HG03135 (cell line): ENCODE measurements at regions not wholly inside any gene's neighbourhood (a gene's known extent, or its start where the extent isn't known, plus 50 kb on each side); places are given as distances from the start of the nearest gene placed in this dataset.

Experiments
- ATAC-seq: cut with Tn5 transposase; IDR thresholded peaks from one replicate; pipeline ENCODE4 v1.9.1; 2021; ENCODE audit warnings: mild to moderate bottlenecking, moderate library complexity; ENCODE audit not compliant: unreplicated experiment

DNA sequence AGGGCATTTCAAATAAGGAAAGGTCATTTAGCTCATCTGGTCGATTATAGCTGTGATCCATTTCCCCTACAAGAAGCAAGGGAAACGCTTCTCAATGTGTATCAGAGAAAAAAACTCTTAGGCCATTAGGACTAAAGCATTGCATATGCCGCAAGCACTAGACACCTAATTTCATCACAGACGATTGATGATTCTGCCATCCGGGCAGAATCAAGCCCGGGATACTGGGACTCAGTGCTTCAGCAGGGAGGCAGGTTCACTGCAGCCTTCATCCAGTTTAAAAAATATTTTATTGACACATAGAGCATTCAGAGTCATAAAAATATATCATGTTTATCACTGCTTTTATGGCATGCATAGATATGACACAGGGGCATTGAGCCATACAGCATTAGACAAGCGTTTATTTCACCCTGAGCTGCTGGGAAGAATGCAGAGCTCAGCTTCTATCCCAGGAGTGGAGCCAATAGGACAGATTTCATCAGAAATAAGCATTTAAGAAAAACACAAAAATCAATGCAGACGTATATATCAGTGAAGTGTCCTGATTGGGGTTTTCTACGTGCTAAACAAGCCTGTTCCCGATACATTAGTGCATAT is 806.9 kb downstream of the GALC start:
- no peak for ATAC-seq

- no peak for ATAC-seq
These were observed 808.8 kb downstream of the GALC start for GRCh38 chr14:87184180-87184579.

- ATAC-seq = no peak
These were observed 811.7 kb downstream of the GALC start for GRCh38 chr14:87181288-87181687.

DNA sequence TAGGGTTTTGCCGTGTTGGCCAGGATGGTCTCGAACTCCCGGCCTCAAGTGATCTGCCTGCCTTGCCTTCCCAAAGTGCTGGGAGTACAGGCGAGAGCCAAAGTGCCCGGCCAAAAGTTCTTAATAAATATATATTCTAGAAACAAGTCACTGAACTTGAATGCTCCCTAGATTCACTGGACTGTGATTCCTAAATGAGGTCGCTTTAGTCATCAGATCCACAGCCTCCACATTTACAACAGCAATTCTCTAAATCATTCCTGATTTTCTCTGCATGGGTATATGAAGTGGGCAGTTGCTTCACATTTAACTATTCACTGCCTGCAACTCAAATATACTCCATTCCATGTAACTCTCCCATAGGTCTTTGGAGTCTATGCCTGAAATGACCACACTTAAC is 813.0 kb downstream of the GALC start:
- no peak for ATAC-seq

DNA sequence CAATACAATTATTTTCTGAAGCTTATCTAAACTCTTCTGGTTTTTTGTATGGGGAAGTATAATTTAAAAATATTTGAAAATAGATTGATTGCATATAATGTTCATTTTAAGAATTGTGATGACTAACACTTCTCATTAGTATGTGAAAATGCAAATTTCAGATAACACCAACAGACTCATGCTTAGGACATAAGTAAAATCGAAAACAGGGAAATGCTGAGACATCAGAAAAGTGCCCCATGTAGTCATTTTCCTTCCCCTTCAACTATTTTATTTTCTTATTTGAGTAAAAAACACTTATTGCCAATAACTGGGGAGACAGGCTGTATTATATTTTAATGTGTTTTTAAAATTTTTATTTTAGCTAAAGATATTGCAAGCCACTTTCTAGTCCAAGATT is 814.7 kb downstream of the GALC start:
- ATAC-seq = no peak

GRCh38 chr14:87175175-87175574 is 817.8 kb downstream of the GALC start:
- no peak for ATAC-seq

DNA sequence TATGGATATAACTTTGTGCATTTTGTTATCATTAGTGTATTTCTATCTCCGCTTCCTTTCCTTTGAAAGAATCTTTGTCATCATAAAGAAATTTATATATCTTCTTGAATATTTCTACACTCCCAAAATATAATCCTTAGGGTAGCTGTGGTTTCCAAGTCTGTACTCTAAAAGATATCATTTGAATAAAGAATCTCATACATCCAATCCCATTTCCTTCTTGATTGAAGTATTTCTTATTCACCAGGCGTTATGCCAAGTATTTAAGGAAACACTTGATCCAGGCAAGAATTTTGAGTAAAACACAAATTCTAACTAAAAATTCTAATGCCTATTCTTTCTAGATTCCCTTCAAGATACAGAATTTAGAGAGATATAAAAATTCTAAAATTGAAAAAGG is 821.8 kb downstream of the GALC start:
- ATAC-seq = no peak

DNA sequence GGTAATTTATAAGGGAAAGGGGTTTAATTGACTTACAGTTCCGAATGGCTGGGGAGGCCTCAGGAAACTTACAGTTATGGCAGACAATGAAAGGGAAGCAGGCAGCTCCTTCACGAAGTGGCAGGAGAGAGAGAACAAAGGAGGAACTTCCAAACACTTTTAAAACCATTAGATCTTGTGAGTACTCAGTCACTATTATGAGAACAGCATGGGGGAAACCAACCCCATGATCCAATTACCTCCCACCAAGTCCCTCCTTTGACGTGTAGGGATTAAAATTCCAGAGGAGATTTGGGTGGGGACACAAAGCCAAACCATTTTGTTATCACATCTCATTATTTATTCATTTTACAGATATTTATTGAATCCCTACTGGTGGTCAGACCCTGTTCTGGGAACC is 822.8 kb downstream of the GALC start:
- ATAC-seq = no peak

- ATAC-seq = no peak
These were observed 823.6 kb downstream of the GALC start for GRCh38 chr14:87169362-87169761.

DNA sequence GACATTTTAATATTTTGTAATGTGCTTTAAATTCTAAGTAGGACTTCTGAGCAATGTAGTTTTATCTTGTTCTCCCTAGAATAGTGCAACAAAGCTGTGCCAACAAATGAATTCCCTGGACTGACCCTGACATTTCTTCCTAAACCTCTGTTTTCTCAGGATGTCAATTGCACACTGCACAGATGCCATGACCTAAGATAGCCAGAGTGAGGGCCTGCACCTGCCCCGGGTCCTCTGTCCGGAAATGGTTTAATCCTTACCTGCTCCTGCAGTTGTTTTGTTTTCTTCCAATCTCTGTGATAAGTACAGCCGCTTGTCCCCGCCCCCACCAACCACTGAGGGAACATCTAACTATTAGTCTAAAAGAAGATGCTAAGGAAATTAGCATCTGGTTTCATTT is 831.5 kb downstream of the GALC start:
- ATAC-seq = no peak

DNA sequence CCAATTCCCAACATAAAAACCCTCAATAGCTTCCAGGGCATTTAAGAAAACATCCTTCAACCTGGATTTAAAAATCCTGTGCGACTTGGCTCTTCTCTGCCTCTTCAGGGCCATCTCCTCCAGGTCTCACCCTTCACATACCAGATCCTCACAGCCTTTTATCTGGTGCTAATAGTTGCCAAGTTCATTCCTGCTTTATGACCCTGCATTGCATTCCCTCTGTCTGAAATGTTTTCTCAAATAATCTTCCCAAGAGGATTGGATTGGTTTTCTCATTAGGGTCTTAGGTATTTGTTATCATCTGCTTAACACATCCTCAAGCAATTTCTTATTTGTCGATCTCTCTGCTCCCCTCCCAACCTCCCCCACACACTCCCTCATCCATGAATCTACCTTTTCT is 832.0 kb downstream of the GALC start:
- no peak for ATAC-seq

DNA sequence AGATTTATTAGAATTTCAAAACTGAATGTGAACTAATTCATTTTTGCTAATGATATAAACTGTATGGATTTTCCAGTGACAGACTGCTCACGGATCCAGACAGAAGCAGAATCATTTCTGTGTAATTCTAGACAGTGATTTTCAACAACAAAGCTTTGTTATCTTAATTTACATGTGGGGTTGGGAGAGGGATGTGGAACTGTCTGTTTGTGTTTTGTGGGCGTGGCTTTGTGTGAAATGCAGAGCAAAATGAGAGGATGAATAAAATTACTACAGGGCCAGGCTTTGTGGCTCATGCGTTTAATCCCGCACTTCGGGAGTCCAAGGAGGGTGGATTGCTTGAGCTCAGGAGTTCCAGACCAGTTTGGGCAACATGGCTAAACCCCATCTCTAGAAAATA is 834.7 kb downstream of the GALC start:
- ATAC-seq = no peak

DNA sequence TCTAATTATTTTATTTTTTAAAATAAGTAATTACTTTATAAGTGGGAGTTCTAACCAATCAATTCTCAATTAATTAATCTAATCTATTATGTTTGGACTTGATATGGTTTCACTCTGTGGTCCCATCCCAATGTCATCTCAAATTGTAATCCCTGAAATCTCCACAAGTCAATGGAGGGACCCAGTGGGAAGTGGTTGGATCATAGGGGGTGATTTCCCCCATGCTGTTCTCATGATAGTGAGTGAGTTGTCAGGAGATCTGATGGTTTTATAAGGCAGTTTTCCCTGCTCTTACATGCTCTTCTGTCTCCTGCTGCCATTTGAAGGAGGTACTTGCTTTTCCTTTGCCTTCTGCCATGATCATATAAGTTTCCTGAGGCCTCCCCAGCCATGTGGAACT is 836.1 kb downstream of the GALC start:
- ATAC-seq = no peak

GRCh38 chr14:87155856-87156488 is 837.0 kb downstream of the GALC start:
- ATAC-seq = no peak

DNA sequence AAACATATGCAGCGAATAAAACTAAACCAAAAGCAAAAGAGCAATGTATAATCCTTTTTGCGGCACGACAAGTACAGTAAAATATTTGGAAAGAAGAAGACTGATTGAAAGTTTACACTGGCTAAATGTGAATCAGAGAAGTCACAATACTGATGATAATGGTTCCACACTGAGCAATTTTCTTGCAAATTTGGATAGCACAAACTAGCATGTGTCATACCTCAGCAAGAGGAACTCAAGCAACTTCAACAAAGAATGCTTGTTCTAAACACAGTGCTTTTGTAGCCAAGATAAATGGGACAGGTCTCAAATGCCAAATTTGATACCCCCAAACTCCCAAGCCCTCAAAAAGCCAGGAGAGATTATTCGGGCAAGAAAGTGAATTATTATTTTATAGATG is 839.1 kb downstream of the GALC start:
- no peak for ATAC-seq

GRCh38 chr14:87153391-87153790 is 839.6 kb downstream of the GALC start:
- ATAC-seq = no peak

GRCh38 chr14:87152693-87153092 is 840.3 kb downstream of the GALC start:
- no peak for ATAC-seq

- ATAC-seq = no peak
These were observed 843.2 kb downstream of the GALC start for GRCh38 chr14:87149583-87150354.

DNA sequence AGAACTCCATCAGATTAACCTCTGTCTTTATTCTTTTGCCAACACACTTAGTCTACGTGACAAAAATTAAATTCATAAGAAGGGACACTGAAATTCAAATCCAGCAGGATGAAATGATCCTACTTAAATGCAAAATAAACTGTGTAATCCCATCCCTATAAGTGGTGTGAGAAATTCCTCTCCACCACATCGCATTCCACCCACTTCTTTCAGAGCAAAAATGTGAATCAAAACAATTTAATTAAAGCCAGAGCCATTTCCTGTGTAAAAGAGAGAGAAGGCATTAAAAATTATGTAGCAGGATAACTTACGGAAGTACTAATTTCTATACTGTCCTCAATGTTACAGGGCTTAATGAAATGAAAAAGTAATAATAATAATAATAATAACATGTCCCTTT is 844.3 kb downstream of the GALC start:
- ATAC-seq = no peak

GRCh38 chr14:87142551-87143211 is 850.3 kb downstream of the GALC start:
- no peak for ATAC-seq

GRCh38 chr14:87141801-87142200 is 851.2 kb downstream of the GALC start:
- no peak for ATAC-seq

DNA sequence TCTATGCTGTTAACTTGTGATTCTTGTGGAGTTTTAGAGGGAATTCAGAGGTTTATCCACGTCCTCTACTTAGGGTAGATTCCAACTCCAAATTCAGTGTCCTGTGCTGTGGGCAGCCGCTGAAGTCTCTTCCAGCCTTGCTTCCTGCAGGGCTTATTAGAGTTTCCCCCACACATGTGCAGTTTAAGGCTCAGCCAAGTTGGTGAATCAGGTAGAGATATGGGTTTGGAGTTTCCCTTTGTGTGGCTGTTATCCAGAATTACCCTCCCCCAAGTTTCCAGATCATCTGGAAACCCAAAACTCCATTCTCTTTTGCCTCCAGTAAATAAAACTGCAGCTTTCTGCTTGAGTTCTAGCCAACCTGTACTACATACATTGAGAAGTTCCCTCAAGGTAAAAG is 853.7 kb downstream of the GALC start:
- ATAC-seq = no peak
